ENCODE measurements at regions not wholly inside any gene's neighbourhood (a gene's known extent, or its start where the extent isn't known, plus 50 kb on each side); places are given as distances from the start of the nearest gene placed in this dataset.
"Not testable (repeated sequence)": the region's sequence is repeated elsewhere in the genome, so short reads cannot be mapped to it uniquely, and the experiment has no call there.

DNA sequence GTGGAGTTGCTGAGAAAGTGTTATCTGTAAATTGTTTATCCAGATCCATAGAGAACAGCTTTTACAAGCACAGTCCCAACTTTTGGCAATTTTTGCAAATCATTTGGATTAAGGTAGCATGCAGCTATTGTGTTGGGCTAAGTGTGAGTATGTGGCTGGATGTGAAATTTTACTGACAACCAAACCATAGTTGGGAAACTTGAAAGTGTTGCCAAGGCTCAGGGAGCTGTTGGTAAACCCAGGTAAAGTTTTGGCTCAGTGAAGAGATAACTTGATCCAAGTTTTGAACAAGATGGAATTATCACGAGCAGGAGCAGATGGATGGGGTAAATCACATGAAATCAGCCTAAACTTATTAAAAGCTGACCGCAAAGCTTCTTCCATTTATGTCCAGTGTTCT, 90.0 kb upstream of the HES1 start:
- DNase-seq (ENCODE audit: extremely low spot score, insufficient read length, low read depth), result no peak
- FAIRE-seq, result no peak

GRCh38 chr3:194046531-194046930, 89.4 kb upstream of the HES1 start:
- no peak for DNase-seq (ENCODE audit: extremely low spot score, insufficient read length, low read depth)
- no peak for FAIRE-seq

DNA sequence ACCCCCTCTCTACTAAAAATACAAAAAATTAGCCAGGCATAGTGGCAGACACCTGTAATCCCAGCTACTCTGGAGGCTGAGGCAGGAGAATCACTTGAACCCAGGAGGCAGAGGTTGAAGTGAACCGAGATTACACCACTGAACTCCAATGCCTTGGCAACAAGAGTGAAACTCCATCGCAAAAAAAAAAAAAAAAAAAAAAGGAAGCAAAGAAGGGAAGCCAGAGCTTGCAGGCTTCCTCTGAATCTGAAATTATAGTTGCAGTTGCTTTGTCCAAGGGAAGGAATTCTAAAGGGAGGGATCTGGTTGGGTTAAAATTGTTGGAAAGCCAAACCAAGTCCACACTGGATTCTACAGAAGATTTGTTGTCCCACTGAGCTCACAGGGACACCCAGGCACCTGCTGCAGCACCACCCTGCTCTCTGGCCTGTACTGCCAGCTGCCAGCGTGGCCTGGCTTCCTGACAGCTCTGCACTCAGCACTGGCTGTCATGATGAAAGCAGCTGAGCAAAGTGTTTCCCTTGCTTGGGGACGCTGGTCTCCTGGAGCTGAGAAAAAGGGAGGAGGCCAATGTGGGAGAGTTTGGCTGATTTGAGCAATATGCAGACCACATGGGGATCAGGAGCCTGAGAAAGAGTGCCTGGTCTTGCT, 88.8 kb upstream of the HES1 start:
- DNase-seq (ENCODE audit: extremely low spot score, insufficient read length, low read depth) (no peak), FAIRE-seq (no peak)

DNA sequence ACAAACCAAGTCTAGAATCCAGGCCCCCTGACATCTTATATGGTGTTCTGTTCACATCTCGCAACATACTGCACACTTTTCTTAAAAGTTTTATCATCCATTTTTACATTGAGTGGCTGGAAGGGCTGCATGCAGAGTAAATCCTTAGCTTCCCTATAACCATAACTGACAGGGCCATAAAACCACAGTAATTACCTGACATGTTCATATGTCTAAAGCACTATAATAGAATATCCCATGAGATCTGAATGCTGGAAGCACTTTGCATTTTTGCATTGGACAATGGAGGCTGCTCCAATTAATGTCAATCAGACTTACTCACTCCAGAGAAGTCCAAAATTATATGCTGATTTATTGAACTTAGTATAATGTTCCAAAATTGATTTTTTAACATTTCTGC, 86.6 kb upstream of the HES1 start:
- DNase-seq (ENCODE audit: extremely low spot score, insufficient read length, low read depth) (no peak), FAIRE-seq (no peak)

DNA sequence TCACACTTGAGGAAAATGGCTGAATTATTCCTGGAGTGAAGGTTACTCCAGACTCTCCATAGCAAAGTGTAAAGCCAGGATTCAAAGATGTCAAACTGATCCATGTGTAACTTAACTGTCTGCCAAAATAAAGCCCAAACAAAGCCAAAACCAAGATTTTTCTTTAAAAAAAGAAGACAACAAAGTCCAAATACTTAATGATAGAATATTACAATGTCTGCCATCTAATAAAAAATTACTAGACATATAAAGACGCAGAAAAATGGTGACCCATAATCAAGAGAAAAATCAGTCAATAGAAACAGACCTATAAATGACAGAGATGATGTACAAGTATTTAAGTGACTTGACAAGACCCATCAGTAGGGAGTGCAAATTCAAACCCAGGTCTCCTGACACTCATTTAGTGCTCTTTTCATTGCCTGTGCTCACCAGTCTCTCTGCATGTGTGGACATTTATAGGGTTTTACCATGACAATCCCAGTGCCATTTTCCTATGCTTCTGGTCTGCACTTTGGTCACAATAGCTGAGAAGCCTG, 85.1 kb upstream of the HES1 start:
- no peak for DNase-seq (ENCODE audit: extremely low spot score, insufficient read length, low read depth)
- no peak for FAIRE-seq

DNA sequence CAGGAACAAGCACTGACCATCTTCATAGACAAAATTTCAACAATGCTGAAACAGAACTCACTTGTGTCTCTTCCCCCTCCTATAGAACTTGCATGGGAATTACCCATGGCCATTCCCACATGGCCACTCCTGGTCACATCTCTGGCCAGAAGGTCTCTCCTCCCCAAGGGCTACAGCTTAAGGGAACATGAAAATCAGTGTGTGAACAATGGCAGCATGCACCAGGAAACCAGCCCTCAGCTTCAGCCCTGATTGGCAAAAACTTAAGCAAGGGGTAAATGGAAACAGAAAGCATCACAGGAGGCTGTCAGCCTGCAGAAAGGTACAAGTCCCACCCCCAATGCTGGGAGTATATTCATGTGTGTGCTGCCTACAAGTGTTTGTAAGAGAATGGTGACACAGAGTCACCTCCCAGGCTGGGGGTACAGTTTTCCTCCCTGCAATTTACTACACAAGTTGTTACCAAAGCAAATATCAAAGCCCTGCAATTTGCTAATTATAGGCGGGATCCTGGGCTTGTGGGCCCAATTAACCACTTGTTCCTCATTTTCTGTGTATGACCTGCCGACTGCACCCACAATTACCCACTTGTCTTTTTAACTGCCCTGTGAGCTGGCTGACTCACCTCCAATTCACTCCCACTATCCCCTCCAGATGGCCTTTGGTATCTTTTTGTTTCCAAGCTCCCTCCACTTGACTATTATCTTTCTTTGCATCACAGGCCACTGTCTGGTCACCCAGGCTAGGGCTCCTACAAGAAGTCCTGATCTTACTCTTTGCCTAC, 84.4 kb upstream of the HES1 start:
- DNase-seq (ENCODE audit: extremely low spot score, insufficient read length, low read depth) (no peak), FAIRE-seq (no peak)

- DNase-seq (ENCODE audit: extremely low spot score, insufficient read length, low read depth) (no peak), FAIRE-seq (no peak)
Observed at GRCh38 chr3:194053136-194053535, 82.8 kb upstream of the HES1 start.

DNA sequence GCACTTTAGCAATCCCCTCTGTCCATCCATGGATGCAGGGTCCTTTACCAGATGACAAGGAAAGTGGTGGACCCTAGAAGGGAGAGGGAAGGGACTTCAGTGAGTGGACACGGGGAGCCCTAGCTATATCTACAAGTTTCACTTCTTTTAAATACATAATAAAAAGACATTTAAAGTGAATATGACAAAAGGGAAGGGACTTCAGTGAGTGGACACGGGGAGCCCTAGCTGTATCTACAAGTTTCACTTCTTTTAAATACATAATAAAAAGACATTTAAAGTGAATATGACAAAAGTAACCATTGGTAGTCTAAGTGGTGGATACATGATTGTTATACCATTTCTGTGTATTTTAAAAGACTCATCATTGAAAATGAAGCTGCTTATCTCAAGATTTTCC, 81.9 kb upstream of the HES1 start:
- FAIRE-seq, result no peak
- no peak for DNase-seq (ENCODE audit: extremely low spot score, insufficient read length, low read depth)

DNA sequence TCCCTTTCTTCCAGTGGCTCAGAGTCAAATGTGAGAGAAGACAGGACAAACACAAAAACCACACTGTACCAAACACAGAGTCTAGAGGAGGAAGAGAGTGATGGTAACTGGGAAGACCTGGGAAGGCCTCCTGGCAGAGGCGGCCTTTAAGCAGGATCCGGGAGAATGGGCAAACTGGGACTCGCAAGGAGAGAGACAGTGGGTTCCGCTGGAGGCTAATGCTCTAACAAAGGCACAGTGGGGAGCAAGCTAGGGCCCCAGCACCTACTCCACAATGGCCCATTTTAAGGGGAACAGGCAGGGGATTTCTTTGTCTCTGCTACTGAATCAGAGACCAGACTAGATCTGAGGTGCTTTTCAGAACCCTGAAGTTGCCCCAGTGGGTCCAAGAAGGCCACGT, 81.4 kb upstream of the HES1 start:
- no peak for FAIRE-seq
- no peak for DNase-seq (ENCODE audit: extremely low spot score, insufficient read length, low read depth)

GRCh38 chr3:194054961-194055360, 81.0 kb upstream of the HES1 start:
- FAIRE-seq (no peak), DNase-seq (ENCODE audit: extremely low spot score, insufficient read length, low read depth) (no peak)

- not testable (repeated sequence) for FAIRE-seq; DNase-seq (ENCODE audit: extremely low spot score, insufficient read length, low read depth)
Observed at GRCh38 chr3:194056323-194056722, 79.6 kb upstream of the HES1 start.

- FAIRE-seq (no peak), DNase-seq (ENCODE audit: extremely low spot score, insufficient read length, low read depth) (no peak)
Observed at GRCh38 chr3:194056731-194057415, 79.1 kb upstream of the HES1 start.

- no peak for DNase-seq (ENCODE audit: extremely low spot score, insufficient read length, low read depth)
- FAIRE-seq, result peak; percentile 41
Observed at GRCh38 chr3:194057570-194058188, 78.3 kb upstream of the HES1 start.

GRCh38 chr3:194058189-194058571, 77.8 kb upstream of the HES1 start:
- FAIRE-seq, result no peak
- DNase-seq (ENCODE audit: extremely low spot score, insufficient read length, low read depth), result no peak

DNA sequence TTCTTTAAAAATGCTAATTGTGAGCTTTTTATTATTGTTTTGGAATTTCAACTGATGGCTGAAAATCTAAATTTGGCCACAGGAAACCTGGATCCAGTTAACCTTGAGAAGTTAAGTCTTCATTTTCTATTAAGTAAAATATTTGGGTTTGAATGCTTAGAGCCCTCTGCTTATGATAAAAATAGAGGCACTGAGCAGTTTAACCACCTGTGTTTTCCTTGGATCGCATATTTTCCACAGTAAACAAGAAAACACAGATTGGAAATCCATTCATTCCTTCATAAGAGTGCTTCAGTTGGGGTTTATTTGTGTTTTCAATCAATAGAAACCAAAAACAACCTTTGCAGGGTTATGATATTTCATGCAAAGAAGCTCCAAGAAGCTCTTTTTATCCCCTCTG, 77.2 kb upstream of the HES1 start:
- no peak for DNase-seq (ENCODE audit: extremely low spot score, insufficient read length, low read depth)
- FAIRE-seq, result no peak

DNA sequence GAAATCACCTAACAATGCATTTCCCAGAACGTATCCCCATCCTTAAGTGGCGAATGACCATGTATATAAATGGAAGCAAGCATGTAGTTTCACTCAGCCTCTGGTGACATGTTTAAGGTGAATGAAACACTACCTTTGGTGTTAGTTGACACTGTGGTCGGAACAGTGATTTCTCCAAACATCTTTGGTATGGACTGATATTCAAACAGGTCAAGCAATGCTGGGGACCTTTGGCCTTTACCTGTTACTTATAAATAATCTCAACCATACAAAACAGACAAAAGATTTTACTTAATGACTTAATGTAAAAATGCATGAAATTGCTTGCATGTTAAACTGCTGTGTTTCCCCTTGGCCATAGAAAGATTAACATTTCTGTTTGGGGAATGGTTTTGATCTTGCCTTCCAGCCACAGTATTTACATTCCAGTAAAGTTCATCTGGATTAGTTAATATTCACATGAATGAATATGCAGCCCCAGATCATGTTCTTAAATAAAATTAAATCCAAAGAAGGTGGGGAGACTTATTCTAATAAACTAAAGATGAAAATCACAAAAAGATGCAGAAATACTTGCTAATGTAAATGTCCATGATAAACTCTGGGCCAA, 74.4 kb upstream of the HES1 start:
- no peak for FAIRE-seq

DNA sequence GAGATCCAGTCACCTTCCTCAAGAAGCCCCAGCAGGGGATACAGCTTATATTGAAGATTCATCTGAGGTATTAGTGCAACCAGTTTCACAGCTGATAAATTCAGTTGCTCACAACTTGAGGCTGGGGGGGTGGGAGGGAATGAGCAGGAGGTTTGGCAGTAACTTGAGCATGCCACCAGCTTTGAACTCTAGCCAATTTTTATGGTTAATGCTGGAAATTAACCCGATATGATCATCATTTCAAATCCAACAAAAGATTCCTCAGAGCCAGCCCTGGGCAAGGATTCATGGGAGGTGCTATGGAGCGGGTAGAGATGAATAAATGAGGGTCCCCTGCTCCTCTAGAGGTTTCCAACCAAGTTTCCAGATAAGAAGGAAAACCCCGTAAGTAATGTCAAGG, 73.1 kb upstream of the HES1 start:
- no peak for DNase-seq (ENCODE audit: extremely low spot score, insufficient read length, low read depth)
- FAIRE-seq, result no peak

More for the DNA sequence above, 74.4 kb upstream of the HES1 start:
- DNase-seq (ENCODE audit: extremely low spot score, insufficient read length, low read depth), result no peak

- DNase-seq (ENCODE audit: extremely low spot score, insufficient read length, low read depth) (no peak), FAIRE-seq (no peak)
Observed at GRCh38 chr3:194064380-194065332, 71.3 kb upstream of the HES1 start.

GRCh38 chr3:194067327-194067726, 68.6 kb upstream of the HES1 start:
- not testable (repeated sequence) for FAIRE-seq

More at GRCh38 chr3:194067327-194067726, 68.6 kb upstream of the HES1 start:
- DNase-seq (ENCODE audit: extremely low spot score, insufficient read length, low read depth), result not testable (repeated sequence)
